K562 (cell line): ENCODE measurements at regions not wholly inside any gene's neighbourhood (a gene's known extent, or its start where the extent isn't known, plus 50 kb on each side); places are given as distances from the start of the nearest gene placed in this dataset.

ENCODE experiments used
- CBX2 ChIP-seq: fragments of 200-600 bp; sonication (generic); IDR thresholded peaks from one replicate; pipeline ENCODE4 v1.6.1; 2012; ENCODE audit warnings: mild to moderate bottlenecking, low read length, inconsistent platforms; ENCODE audit not compliant: insufficient read depth, poor library complexity, severe bottlenecking
- ILF3 ChIP-seq: fragments of 450-650 bp; IDR thresholded peaks from 2 replicates; pipeline ENCODE4 v1.6.1; 2018; ENCODE audit warnings: antibody characterized with exemption, mild to moderate bottlenecking, moderate library complexity, borderline replicate concordance
- NFATC3 ChIP-seq: fragments of 450-650 bp; IDR thresholded peaks from 2 replicates; pipeline ENCODE4 v1.6.1; 2017; ENCODE audit warnings: mild to moderate bottlenecking
- NR0B1 ChIP-seq: fragments of 450-650 bp; IDR thresholded peaks from one replicate; pipeline ENCODE4 v1.6.1; 2018; ENCODE audit warnings: mild to moderate bottlenecking, moderate library complexity; ENCODE audit not compliant: partially characterized antibody
- PHF20 ChIP-seq: fragments of 450-650 bp; IDR thresholded peaks from 2 replicates; pipeline ENCODE4 v1.6.1; 2018; ENCODE audit not compliant: partially characterized antibody
- POLR3A ChIP-seq: IDR thresholded peaks from 2 replicates; pipeline ENCODE4 v1.6.1; 2011; ENCODE audit warnings: borderline replicate concordance, mild to moderate bottlenecking, moderate library complexity; ENCODE audit not compliant: insufficient read length, insufficient read depth; ENCODE audit errors: extremely low read depth
- SPI1 ChIP-seq: IDR thresholded peaks from 2 replicates; pipeline ENCODE4 v1.6.1; 2011; ENCODE audit warnings: low read depth, low read length, control low read depth, borderline replicate concordance
- SUPT5H ChIP-seq: fragments of 450-650 bp; IDR thresholded peaks from 2 replicates; pipeline ENCODE4 v1.6.1; 2016
- TOE1 ChIP-seq, 2 experiments: fragments of 450-650 bp in 1 of 2; sonication (generic) in 1 of 2; formaldehyde crosslinking in 1 of 2; IDR thresholded peaks; 2 replicates each; pipeline versions ENCODE4 v1.7.1 to v1.8.0; 2016 to 2022; ENCODE audit warnings: borderline replicate concordance in 2 of 2, mild to moderate bottlenecking in 2 of 2, antibody characterized with exemption in 1 of 2, inconsistent platforms in 1 of 2, low read depth in 1 of 2, missing genetic modification reagents in 1 of 2, moderate library complexity in 1 of 2
- U2AF2 ChIP-seq: fragments of 200-400 bp; formaldehyde crosslinking; optimal IDR thresholded peaks from 2 replicates; pipeline ENCODE3; 2017; ENCODE audit warnings: low read depth, mild to moderate bottlenecking, low read length
- ZBTB17 ChIP-seq: fragments of 450-650 bp; formaldehyde crosslinking; IDR thresholded peaks from 2 replicates; pipeline ENCODE4 v1.4.0; 2020; ENCODE audit warnings: mild to moderate bottlenecking
- ZFP36 ChIP-seq: fragments of 150-350 bp; IDR thresholded peaks from 2 replicates; pipeline ENCODE4 v1.6.1; 2018; ENCODE audit warnings: low read length, low read depth; ENCODE audit not compliant: partially characterized antibody
- ZFPM2 ChIP-seq: fragments of 250-450 bp; sonication (Bioruptor Pico); IDR thresholded peaks from 2 replicates; pipeline ENCODE4 v1.5.1; 2022; ENCODE audit warnings: mild to moderate bottlenecking
- ZNF12 ChIP-seq: sonication (generic); formaldehyde crosslinking; IDR thresholded peaks from 2 replicates; pipeline ENCODE4 v1.4.0; 2020; ENCODE audit warnings: mild to moderate bottlenecking, missing genetic modification reagents
- ZNF3 ChIP-seq: fragments of 250-450 bp; sonication (Bioruptor Pico); IDR thresholded peaks from 2 replicates; pipeline ENCODE4 v1.5.0; 2021; ENCODE audit warnings: mild to moderate bottlenecking, moderate library complexity
- ZNF696 ChIP-seq: fragments of 250-450 bp; sonication (Bioruptor Pico); conservative IDR thresholded peaks from 2 replicates; pipeline ENCODE4 v1.4.0; 2020; ENCODE audit warnings: mild to moderate bottlenecking, moderate library complexity
- TF ChIP-seq, protein P1 (sequence below): fragments of 450-650 bp; formaldehyde crosslinking; conservative IDR thresholded peaks from 2 replicates; pipeline ENCODE4 v1.4.0; 2022; ENCODE audit warnings: mild to moderate bottlenecking, missing genetic modification characterization
- TF ChIP-seq, protein P2 (sequence below): fragments of 250-450 bp; sonication (Bioruptor Pico); IDR thresholded peaks from 2 replicates; pipeline ENCODE4 v1.8.0; 2022; ENCODE audit warnings: inconsistent platforms
- TF ChIP-seq, protein P3 (sequence below): sonication (generic); formaldehyde crosslinking; IDR thresholded peaks from 2 replicates; pipeline ENCODE4 v1.5.0; 2020; ENCODE audit warnings: missing genetic modification reagents
- TF ChIP-seq, protein P4 (sequence below): fragments of 250-450 bp; sonication (Bioruptor Pico); IDR thresholded peaks from 2 replicates; pipeline ENCODE4 v1.5.0; 2021
- TF ChIP-seq, protein P5 (sequence below): sonication (generic); formaldehyde crosslinking; IDR thresholded peaks from 2 replicates; pipeline ENCODE4 v1.8.0; 2022; ENCODE audit warnings: mild to moderate bottlenecking, missing genetic modification reagents

DNA sequence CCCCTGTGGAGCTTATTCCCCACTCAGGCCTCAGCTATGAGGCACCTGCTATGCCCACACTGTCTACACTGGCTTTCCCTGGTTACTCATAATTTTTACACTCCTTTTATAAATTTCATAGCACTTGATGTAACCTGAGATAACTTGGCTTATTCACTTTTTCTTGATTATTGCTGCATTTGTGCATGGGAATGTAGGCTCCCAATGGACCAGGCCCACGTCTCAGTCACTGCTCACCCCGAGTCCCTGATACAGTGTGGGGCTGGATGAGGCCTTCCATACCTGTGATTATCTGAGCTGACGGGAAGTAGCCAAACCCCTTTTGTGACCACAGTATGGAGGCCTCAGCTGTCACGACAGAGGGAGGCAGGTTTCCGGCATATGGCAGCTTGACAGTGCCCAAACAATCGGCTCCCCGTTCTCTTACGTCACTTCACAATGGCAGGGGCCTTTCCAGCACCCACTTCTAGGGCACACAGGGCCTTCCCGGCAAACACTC, 645.3 kb downstream of the ACTR3B start (continued):
- TF ChIP-seq, protein P1, sequence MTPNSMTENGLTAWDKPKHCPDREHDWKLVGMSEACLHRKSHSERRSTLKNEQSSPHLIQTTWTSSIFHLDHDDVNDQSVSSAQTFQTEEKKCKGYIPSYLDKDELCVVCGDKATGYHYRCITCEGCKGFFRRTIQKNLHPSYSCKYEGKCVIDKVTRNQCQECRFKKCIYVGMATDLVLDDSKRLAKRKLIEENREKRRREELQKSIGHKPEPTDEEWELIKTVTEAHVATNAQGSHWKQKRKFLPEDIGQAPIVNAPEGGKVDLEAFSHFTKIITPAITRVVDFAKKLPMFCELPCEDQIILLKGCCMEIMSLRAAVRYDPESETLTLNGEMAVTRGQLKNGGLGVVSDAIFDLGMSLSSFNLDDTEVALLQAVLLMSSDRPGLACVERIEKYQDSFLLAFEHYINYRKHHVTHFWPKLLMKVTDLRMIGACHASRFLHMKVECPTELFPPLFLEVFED = peak; percentile 79
- no peak for TF ChIP-seq SPI1
- TF ChIP-seq ZFP36 = no peak
- TF ChIP-seq U2AF2 = no peak
- TF ChIP-seq NR0B1 = no peak
- TF ChIP-seq SUPT5H = peak; percentile 35
- no peak; the same call in 1 of the 2 replicates for TF ChIP-seq ZNF3 (CRISPR knock-in tag)
- TF ChIP-seq ZNF696 (CRISPR knock-in tag) = no peak
- TF ChIP-seq ZFPM2 (CRISPR knock-in tag) = peak; percentile 54; the same call in 1 of the 2 replicates
- TF ChIP-seq POLR3A = no peak
- no peak for TF ChIP-seq PHF20
- TF ChIP-seq, protein P2, sequence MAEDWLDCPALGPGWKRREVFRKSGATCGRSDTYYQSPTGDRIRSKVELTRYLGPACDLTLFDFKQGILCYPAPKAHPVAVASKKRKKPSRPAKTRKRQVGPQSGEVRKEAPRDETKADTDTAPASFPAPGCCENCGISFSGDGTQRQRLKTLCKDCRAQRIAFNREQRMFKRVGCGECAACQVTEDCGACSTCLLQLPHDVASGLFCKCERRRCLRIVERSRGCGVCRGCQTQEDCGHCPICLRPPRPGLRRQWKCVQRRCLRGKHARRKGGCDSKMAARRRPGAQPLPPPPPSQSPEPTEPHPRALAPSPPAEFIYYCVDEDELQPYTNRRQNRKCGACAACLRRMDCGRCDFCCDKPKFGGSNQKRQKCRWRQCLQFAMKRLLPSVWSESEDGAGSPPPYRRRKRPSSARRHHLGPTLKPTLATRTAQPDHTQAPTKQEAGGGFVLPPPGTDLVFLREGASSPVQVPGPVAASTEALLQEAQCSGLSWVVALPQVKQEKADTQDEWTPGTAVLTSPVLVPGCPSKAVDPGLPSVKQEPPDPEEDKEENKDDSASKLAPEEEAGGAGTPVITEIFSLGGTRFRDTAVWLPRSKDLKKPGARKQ = no peak
- TF ChIP-seq CBX2 = no peak
- TF ChIP-seq, protein P3, sequence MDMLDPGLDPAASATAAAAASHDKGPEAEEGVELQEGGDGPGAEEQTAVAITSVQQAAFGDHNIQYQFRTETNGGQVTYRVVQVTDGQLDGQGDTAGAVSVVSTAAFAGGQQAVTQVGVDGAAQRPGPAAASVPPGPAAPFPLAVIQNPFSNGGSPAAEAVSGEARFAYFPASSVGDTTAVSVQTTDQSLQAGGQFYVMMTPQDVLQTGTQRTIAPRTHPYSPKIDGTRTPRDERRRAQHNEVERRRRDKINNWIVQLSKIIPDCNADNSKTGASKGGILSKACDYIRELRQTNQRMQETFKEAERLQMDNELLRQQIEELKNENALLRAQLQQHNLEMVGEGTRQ (CRISPR knock-in tag) = no peak
- TF ChIP-seq ILF3 = no peak
- no peak for TF ChIP-seq NFATC3
- no peak for TF ChIP-seq ZNF12 (CRISPR knock-in tag)
- no peak for TF ChIP-seq TOE1 (IDR thresholded peaks at IDR 0.05; ENCODE audit: borderline replicate concordance)
- no peak for TF ChIP-seq TOE1 (CRISPR knock-in tag; IDR thresholded peaks at IDR 0.05; ENCODE audit: borderline replicate concordance, low read depth)
- TF ChIP-seq, protein P4, sequence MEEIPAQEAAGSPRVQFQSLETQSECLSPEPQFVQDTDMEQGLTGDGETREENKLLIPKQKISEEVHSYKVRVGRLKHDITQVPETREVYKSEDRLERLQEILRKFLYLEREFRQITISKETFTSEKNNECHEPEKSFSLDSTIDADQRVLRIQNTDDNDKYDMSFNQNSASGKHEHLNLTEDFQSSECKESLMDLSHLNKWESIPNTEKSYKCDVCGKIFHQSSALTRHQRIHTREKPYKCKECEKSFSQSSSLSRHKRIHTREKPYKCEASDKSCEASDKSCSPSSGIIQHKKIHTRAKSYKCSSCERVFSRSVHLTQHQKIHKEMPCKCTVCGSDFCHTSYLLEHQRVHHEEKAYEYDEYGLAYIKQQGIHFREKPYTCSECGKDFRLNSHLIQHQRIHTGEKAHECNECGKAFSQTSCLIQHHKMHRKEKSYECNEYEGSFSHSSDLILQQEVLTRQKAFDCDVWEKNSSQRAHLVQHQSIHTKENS (CRISPR knock-in tag) = no peak
- TF ChIP-seq, protein P5, sequence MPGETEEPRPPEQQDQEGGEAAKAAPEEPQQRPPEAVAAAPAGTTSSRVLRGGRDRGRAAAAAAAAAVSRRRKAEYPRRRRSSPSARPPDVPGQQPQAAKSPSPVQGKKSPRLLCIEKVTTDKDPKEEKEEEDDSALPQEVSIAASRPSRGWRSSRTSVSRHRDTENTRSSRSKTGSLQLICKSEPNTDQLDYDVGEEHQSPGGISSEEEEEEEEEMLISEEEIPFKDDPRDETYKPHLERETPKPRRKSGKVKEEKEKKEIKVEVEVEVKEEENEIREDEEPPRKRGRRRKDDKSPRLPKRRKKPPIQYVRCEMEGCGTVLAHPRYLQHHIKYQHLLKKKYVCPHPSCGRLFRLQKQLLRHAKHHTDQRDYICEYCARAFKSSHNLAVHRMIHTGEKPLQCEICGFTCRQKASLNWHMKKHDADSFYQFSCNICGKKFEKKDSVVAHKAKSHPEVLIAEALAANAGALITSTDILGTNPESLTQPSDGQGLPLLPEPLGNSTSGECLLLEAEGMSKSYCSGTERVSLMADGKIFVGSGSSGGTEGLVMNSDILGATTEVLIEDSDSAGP (CRISPR knock-in tag) = no peak
- peak; percentile 74; the same call in 1 of the 2 replicates for TF ChIP-seq ZBTB17 (CRISPR knock-in tag)
